Suprapubic skin (tissue), 4 donors: ENCODE measurements at regions not wholly inside any gene's neighbourhood (a gene's known extent, or its start where the extent isn't known, plus 50 kb on each side); places are given as distances from the start of the nearest gene placed in this dataset.

Experiments
- DNase-seq, 2 donors: peaks; one replicate each; pipeline ENCODE4 v3.0.0-alpha.2; 2019; ENCODE audit warnings: low spot score in 2 of 2
- H3K27ac ChIP-seq: fragments of 200-600 bp; sonication (generic); one replicate; pipeline ENCODE4 v1.5.1; 2019
- H3K27me3 ChIP-seq: fragments of 200-600 bp; sonication (generic); one replicate; pipeline ENCODE4 v1.5.1; 2019
- H3K36me3 ChIP-seq: fragments of 200-600 bp; sonication (generic); one replicate; pipeline ENCODE4 v1.5.1; 2019
- H3K4me1 ChIP-seq: fragments of 200-600 bp; sonication (generic); one replicate; pipeline ENCODE4 v1.5.1; 2019
- H3K4me3 ChIP-seq: fragments of 200-600 bp; sonication (generic); one replicate; pipeline ENCODE4 v1.5.1; 2019; ENCODE audit warnings: mild to moderate bottlenecking
- H3K9me3 ChIP-seq: fragments of 200-600 bp; sonication (generic); one replicate; pipeline ENCODE4 v1.5.1; 2019
- CTCF ChIP-seq, 2 donors: fragments of 200-600 bp in 1 of 2; fragments of 450-650 bp in 1 of 2; sonication (generic) in 1 of 2; IDR thresholded peaks; one replicate each; pipeline ENCODE4 v1.5.1; 2016 to 2019; ENCODE audit warnings: antibody characterized with exemption in 2 of 2, mild to moderate bottlenecking in 1 of 2, moderate library complexity in 1 of 2
- EP300 ChIP-seq: sonication (generic); formaldehyde crosslinking; IDR thresholded peaks from one replicate; pipeline ENCODE4 v1.6.1; 2017; ENCODE audit warnings: antibody characterized with exemption
- POLR2A ChIP-seq, 2 donors: fragments of 450-650 bp; IDR thresholded peaks; one replicate each; pipeline ENCODE4 v1.6.1; 2017; ENCODE audit warnings: antibody characterized with exemption in 2 of 2, mild to moderate bottlenecking in 2 of 2, moderate library complexity in 2 of 2
- POLR2AphosphoS5 ChIP-seq, 3 donors: sonication (generic); formaldehyde crosslinking; IDR thresholded peaks; one replicate each; pipeline ENCODE4 v1.6.1; 2017; ENCODE audit warnings: antibody characterized with exemption in 3 of 3
- WGBS: methylation state at CpG from one replicate; pipeline ENCODE4 v1.1.5; 2018; 5-methylcytosine and 5-hydroxymethylcytosine counted together

GRCh38 chr18:78416853-78417252 is 562.8 kb upstream of the SALL3 start:
- Histone ChIP-seq H3K27me3 (peaks cover 4% of the 10 kb centered on the region), H3K36me3 (no peaks in the 10 kb centered on the region), H3K4me3 (no peak overlapping the region), H3K9me3 (no peaks in the 10 kb centered on the region), H3K4me1 (no peaks in the 10 kb centered on the region), H3K27ac (no peak overlapping the region)
- TF ChIP-seq POLR2AphosphoS5 (IDR thresholded peaks at IDR 0.05) (no peak), EP300 (no peak), CTCF (IDR thresholded peaks at IDR 0.05) (no peak), POLR2A (IDR thresholded peaks at IDR 0.05) (no peak)
- DNase-seq: no peak
- WGBS: 93% methylated on average over 5 of the region's 5 CpGs

GRCh38 chr18:78418379-78418778 is 561.2 kb upstream of the SALL3 start:
- Histone ChIP-seq H3K27me3 (peaks cover 4% of the 10 kb centered on the region), H3K27ac (no peak overlapping the region), H3K4me1 (no peaks in the 10 kb centered on the region), H3K4me3 (no peak overlapping the region), H3K9me3 (no peaks in the 10 kb centered on the region), H3K36me3 (no peaks in the 10 kb centered on the region)
- peak in 1 of 2 donors; percentile 63 for DNase-seq
- WGBS: 76% methylated on average over 7 of the region's 7 CpGs
- TF ChIP-seq POLR2AphosphoS5 (IDR thresholded peaks at IDR 0.05) (no peak), CTCF (IDR thresholded peaks at IDR 0.05) (no peak), POLR2A (IDR thresholded peaks at IDR 0.05) (no peak), EP300 (no peak)

- no peak for TF ChIP-seq EP300
- TF ChIP-seq POLR2A (IDR thresholded peaks at IDR 0.05): no peak
- no peak for TF ChIP-seq POLR2AphosphoS5 (IDR thresholded peaks at IDR 0.05)
- no peak for TF ChIP-seq CTCF (IDR thresholded peaks at IDR 0.05)
- Histone ChIP-seq H3K4me3 (no peak overlapping the region), H3K27me3 (peaks cover 4% of the 10 kb centered on the region), H3K27ac (no peak overlapping the region), H3K4me1 (no peaks in the 10 kb centered on the region), H3K36me3 (no peaks in the 10 kb centered on the region), H3K9me3 (no peaks in the 10 kb centered on the region)
- DNase-seq: no peak
- WGBS: 67% methylated on average over 7 of the region's 7 CpGs
Measured at GRCh38 chr18:78419171-78419570, 560.4 kb upstream of the SALL3 start.

- H3K4me1 ChIP-seq: no peaks in the 10 kb centered on the region
- TF ChIP-seq EP300 (no peak), POLR2AphosphoS5 (IDR thresholded peaks at IDR 0.05) (no peak), CTCF (IDR thresholded peaks at IDR 0.05) (no peak), POLR2A (IDR thresholded peaks at IDR 0.05) (no peak)
- DNase-seq: peak in 1 of 2 donors; percentile 67
- H3K27ac ChIP-seq: no peak overlapping the region
- H3K9me3 ChIP-seq: no peaks in the 10 kb centered on the region
- peaks cover 4% of the 10 kb centered on the region for H3K27me3 ChIP-seq
- no peaks in the 10 kb centered on the region for H3K36me3 ChIP-seq
- H3K4me3 ChIP-seq: no peak overlapping the region
- 88% methylated on average over 10 of the region's 10 CpGs for WGBS
Measured at GRCh38 chr18:78420116-78420515, 559.5 kb upstream of the SALL3 start.

- TF ChIP-seq CTCF (IDR thresholded peaks at IDR 0.05): no peak
- TF ChIP-seq POLR2A (IDR thresholded peaks at IDR 0.05): no peak
- TF ChIP-seq EP300: no peak
- TF ChIP-seq POLR2AphosphoS5 (IDR thresholded peaks at IDR 0.05): no peak
- WGBS: no CpG with 5 or more reads among the region's 1 CpG
Measured at GRCh38 chr18:78421392-78421791, 558.2 kb upstream of the SALL3 start.

More at GRCh38 chr18:78421392-78421791, 558.2 kb upstream of the SALL3 start:
- H3K36me3 ChIP-seq: no peaks in the 10 kb centered on the region
- no peak overlapping the region for H3K27ac ChIP-seq
- no peak for DNase-seq
- H3K27me3 ChIP-seq: peaks cover 4% of the 10 kb centered on the region
- no peak overlapping the region for H3K4me3 ChIP-seq
- H3K4me1 ChIP-seq: no peaks in the 10 kb centered on the region
- no peaks in the 10 kb centered on the region for H3K9me3 ChIP-seq
